Endothelial cell of umbilical vein (primary cell): ENCODE measurements at regions not wholly inside any gene's neighbourhood (a gene's known extent, or its start where the extent isn't known, plus 50 kb on each side); places are given as distances from the start of the nearest gene placed in this dataset.

Experiments
- BruUV-seq: library from RNA; stranded (reverse); fragments of 400-500 nt; replicated peaks from 2 replicates; lab custom pipeline; 2021; lab: Mats Ljungman, UMichigan
- CTCF ChIA-PET: fragments of 300-600, 350-600 bp; sonication (Branson Sonifier 250); formaldehyde crosslinking; loops from one replicate; lab custom pipeline; 2021; ENCODE audit warnings: antibody characterized with exemption, inconsistent platforms; lab: Charles Lee
- POLR2A ChIA-PET: fragments of 300-600, 350-600 bp; sonication (Branson Sonifier 250); formaldehyde crosslinking; loops from one replicate; lab custom pipeline; 2021; ENCODE audit warnings: antibody characterized with exemption, inconsistent platforms; lab: Charles Lee
- DNase-seq: peaks from one replicate; pipeline ENCODE4 v3.0.0-alpha.2; 2011; ENCODE audit warnings: low read depth, low spot score
- FAIRE-seq: peaks from 2 replicates; lab custom pipeline; 2011; peaks lifted over from hg19 to GRCh38; lab: Jason Lieb, UNC
- H2AFZ ChIP-seq: 2 replicates; pipeline ENCODE4 v1.6.0; 2012; ENCODE audit warnings: low read depth, low read length, control low read depth, inconsistent platforms
- H3K27ac ChIP-seq: 2 replicates; pipeline ENCODE4 v1.5.1; 2011; ENCODE audit warnings: low read depth, mild to moderate bottlenecking, control low read depth, low read length, moderate library complexity; ENCODE audit not compliant: insufficient read depth
- H3K27me3 ChIP-seq, 2 experiments: 2 replicates each; pipeline versions ENCODE4 v1.6.0 to v1.6.1; 2011; ENCODE audit warnings: low read length in 2 of 2, mixed read lengths in 1 of 2; ENCODE audit not compliant: control insufficient read depth in 2 of 2, insufficient read depth in 2 of 2
- H3K36me3 ChIP-seq, 2 experiments: 2 replicates in 1 of 2; 3 replicates in 1 of 2; pipeline ENCODE4 v1.5.1; 2011; ENCODE audit warnings: low read length in 2 of 2, mild to moderate bottlenecking in 1 of 2, moderate library complexity in 1 of 2; ENCODE audit not compliant: control insufficient read depth in 2 of 2, insufficient read depth in 2 of 2; ENCODE audit errors: extremely low read depth in 1 of 2
- H3K4me1 ChIP-seq: 3 replicates; pipeline ENCODE4 v1.5.1; 2011; ENCODE audit warnings: mild to moderate bottlenecking, low read length; ENCODE audit not compliant: control insufficient read depth, insufficient read depth; ENCODE audit errors: extremely low read depth
- H3K4me2 ChIP-seq: 2 replicates; pipeline ENCODE4 v1.6.1; 2011; ENCODE audit warnings: low read length, control low read depth, mixed read lengths; ENCODE audit not compliant: insufficient read depth
- H3K4me3 ChIP-seq, 3 experiments: fragments of 200-600 bp in 1 of 3; sonication (generic), shearing (Covaris generic) in 1 of 3; replicated peaks in 1 of 3; 2 replicates each; pipeline ENCODE4 v1.5.1; 2011 to 2016; ENCODE audit warnings: control low read depth in 3 of 3, low read length in 3 of 3, mild to moderate bottlenecking in 2 of 3, inconsistent platforms in 1 of 3, low read depth in 1 of 3, moderate library complexity in 1 of 3; ENCODE audit not compliant: insufficient read depth in 1 of 3
- H3K79me2 ChIP-seq: 2 replicates; pipeline ENCODE4 v1.6.0; 2012; ENCODE audit warnings: low read length, inconsistent platforms; ENCODE audit not compliant: control insufficient read depth, insufficient read depth
- H3K9ac ChIP-seq: replicated peaks from 2 replicates; pipeline ENCODE3; 2011; ENCODE audit warnings: low read length, control low read depth; ENCODE audit not compliant: insufficient read depth; ENCODE audit errors: extremely low read depth
- H3K9me1 ChIP-seq: replicated peaks from 3 replicates; pipeline ENCODE4 v1.6.0; 2011; ENCODE audit warnings: mild to moderate bottlenecking, low read length; ENCODE audit not compliant: control insufficient read depth, insufficient read depth; ENCODE audit errors: extremely low read depth
- H3K9me3 ChIP-seq: replicated peaks from 2 replicates; pipeline ENCODE4 v1.5.1; 2012; ENCODE audit warnings: low read length, inconsistent platforms; ENCODE audit not compliant: control insufficient read depth, insufficient read depth
- H4K20me1 ChIP-seq: replicated peaks from 2 replicates; pipeline ENCODE3; 2011; ENCODE audit warnings: mild to moderate bottlenecking, low read length; ENCODE audit not compliant: control insufficient read depth, insufficient read depth; ENCODE audit errors: extremely low read depth
- EZH2 ChIP-seq: IDR thresholded peaks from 2 replicates; pipeline ENCODE4 v1.6.1; 2012; ENCODE audit warnings: borderline replicate concordance, low read depth, mild to moderate bottlenecking, moderate library complexity, low read length, inconsistent platforms; ENCODE audit not compliant: severe bottlenecking
- FOS ChIP-seq: IDR thresholded peaks from 2 replicates; pipeline ENCODE4 v1.6.1; 2011; ENCODE audit warnings: mild to moderate bottlenecking, low read length, moderate library complexity, borderline replicate concordance; ENCODE audit not compliant: insufficient read depth
- GATA2 ChIP-seq: IDR thresholded peaks from 2 replicates; pipeline ENCODE4 v1.7.0; 2011; ENCODE audit warnings: low read depth, mild to moderate bottlenecking, moderate library complexity, mixed read lengths, low read length; ENCODE audit not compliant: insufficient read length, insufficient read depth
- JUN ChIP-seq: IDR thresholded peaks from 2 replicates; pipeline ENCODE4 v1.6.1; 2011; ENCODE audit warnings: borderline replicate concordance, low read depth; ENCODE audit not compliant: insufficient read length, insufficient read depth
- MAX ChIP-seq: IDR thresholded peaks from 2 replicates; pipeline ENCODE4 v1.6.1; 2011; ENCODE audit not compliant: insufficient read depth, insufficient read length
- MYC ChIP-seq: IDR thresholded peaks from one replicate; pipeline ENCODE4 v1.6.1; 2011; ENCODE audit warnings: mild to moderate bottlenecking, low read depth, low read length
- POLR2A ChIP-seq: IDR thresholded peaks from 2 replicates; pipeline ENCODE4 v1.6.1; 2012; ENCODE audit warnings: low read depth, mild to moderate bottlenecking, control low read depth, low read length
- POLR2AphosphoS5 ChIP-seq: IDR thresholded peaks from 2 replicates; pipeline ENCODE4 v1.6.1; 2012; ENCODE audit warnings: low read depth, mild to moderate bottlenecking, control low read depth, low read length, moderate library complexity; ENCODE audit not compliant: insufficient read depth
- dilution Hi-C: fragments of 300-500 bp; cut with MboI; formaldehyde crosslinking; loops from one replicate; pipeline ENCODE4 v1.15.0; 2019; ENCODE audit warnings: low sequenced_read_pairs; ENCODE audit not compliant: extremely low pct_ligation_motif_present
- intact Hi-C: fragments of 100-400 bp; cut with micrococcal nuclease; formaldehyde crosslinking; loops from one replicate; pipeline ENCODE4 v1.10.0; 2022
- TF ChIP-seq, protein P1 (sequence below), 2 donors: IDR thresholded peaks; 1 replicate in 1 of 2; 2 replicates in 1 of 2; pipeline ENCODE4 v1.5.1; 2011; ENCODE audit warnings: low read length in 2 of 2, mild to moderate bottlenecking in 2 of 2, moderate library complexity in 2 of 2, control low read depth in 1 of 2, inconsistent platforms in 1 of 2, low read depth in 1 of 2; ENCODE audit not compliant: insufficient read depth in 1 of 2; ENCODE audit errors: extremely low read depth in 1 of 2

GRCh38 chr17:12588531-12588930 is 77.2 kb upstream of the MYOCD start:
- FAIRE-seq = no peak
- no TSS peak for BruUV-seq
- Histone ChIP-seq H3K9ac (no peak overlapping the region), H2AFZ (no peak overlapping the region), H3K4me3 (no peak overlapping the region), H3K4me2 (no peak overlapping the region), H3K27me3 (no peaks in the 10 kb centered on the region), H3K4me1 (no peaks in the 10 kb centered on the region), H3K9me3 (peaks cover 1% of the 10 kb centered on the region), H3K27ac (no peak overlapping the region), H3K79me2 (no peaks in the 10 kb centered on the region), H3K9me1 (no peaks in the 10 kb centered on the region), H4K20me1 (no peaks in the 10 kb centered on the region), H3K36me3 (no peaks in the 10 kb centered on the region)
- DNase-seq = no peak
- intact Hi-C loops = no loop called here
- TF ChIP-seq FOS = no peak
- no peak for TF ChIP-seq JUN
- TF ChIP-seq MAX = no peak
- TF ChIP-seq, protein P1, sequence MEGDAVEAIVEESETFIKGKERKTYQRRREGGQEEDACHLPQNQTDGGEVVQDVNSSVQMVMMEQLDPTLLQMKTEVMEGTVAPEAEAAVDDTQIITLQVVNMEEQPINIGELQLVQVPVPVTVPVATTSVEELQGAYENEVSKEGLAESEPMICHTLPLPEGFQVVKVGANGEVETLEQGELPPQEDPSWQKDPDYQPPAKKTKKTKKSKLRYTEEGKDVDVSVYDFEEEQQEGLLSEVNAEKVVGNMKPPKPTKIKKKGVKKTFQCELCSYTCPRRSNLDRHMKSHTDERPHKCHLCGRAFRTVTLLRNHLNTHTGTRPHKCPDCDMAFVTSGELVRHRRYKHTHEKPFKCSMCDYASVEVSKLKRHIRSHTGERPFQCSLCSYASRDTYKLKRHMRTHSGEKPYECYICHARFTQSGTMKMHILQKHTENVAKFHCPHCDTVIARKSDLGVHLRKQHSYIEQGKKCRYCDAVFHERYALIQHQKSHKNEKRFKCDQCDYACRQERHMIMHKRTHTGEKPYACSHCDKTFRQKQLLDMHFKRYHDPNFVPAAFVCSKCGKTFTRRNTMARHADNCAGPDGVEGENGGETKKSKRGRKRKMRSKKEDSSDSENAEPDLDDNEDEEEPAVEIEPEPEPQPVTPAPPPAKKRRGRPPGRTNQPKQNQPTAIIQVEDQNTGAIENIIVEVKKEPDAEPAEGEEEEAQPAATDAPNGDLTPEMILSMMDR (IDR thresholded peaks at IDR 0.05; ENCODE audit: extremely low read depth in 1 of 2, insufficient read depth in 1 of 2, low read depth in 1 of 2, low read length in 2 of 2) = no peak
- no peak for TF ChIP-seq EZH2
- TF ChIP-seq POLR2A = no peak
- TF ChIP-seq GATA2 = no peak
- TF ChIP-seq POLR2AphosphoS5 = no peak
- no peak for TF ChIP-seq MYC
- ChIA-PET POLR2A (no interaction called here), CTCF (no interaction called here)
- dilution Hi-C loops = no loop called here
